K562 (cell line): ENCODE measurements at regions not wholly inside any gene's neighbourhood (a gene's known extent, or its start where the extent isn't known, plus 50 kb on each side); places are given as distances from the start of the nearest gene placed in this dataset.

Experiments used
- ATAC-seq: fragments of 200-7000 bp; cut with Tn5 transposase; 3 replicates; pipeline ENCODE4 v1.9.1; 2020; ENCODE audit warnings: moderate library complexity
- BruUV-seq: library from RNA; stranded (reverse); fragments of 400-500 nt; replicated peaks from 2 replicates; lab custom pipeline; 2021; lab: Mats Ljungman, UMichigan
- CTCF ChIA-PET: fragments of 300-600 bp; formaldehyde crosslinking; extraction: SDS; loops from one replicate; lab custom pipeline; 2021; ENCODE audit warnings: low intra/inter-chr PET ratio; lab: Yijun Ruan, JAX
- POLR2A ChIA-PET: fragments of 300-600, 350-650 bp; sonication (Branson Sonifier 250); formaldehyde crosslinking; extraction: SDS; loops from one replicate; lab custom pipeline; 2021; ENCODE audit warnings: antibody characterized with exemption, inconsistent platforms; lab: Yijun Ruan, JAX
- DNase-seq, 4 experiments: peaks; one replicate each; pipeline versions ENCODE4 v3.0.0 to v3.0.0-alpha.2; 2011 to 2018; ENCODE audit warnings: low spot score in 3 of 4, mixed read lengths in 3 of 4; ENCODE audit errors: extremely low read depth in 1 of 4
- FAIRE-seq: peaks from 2 replicates; lab custom pipeline; 2011; peaks lifted over from hg19 to GRCh38; lab: Jason Lieb, UNC
- H2AFZ ChIP-seq: 2 replicates; pipeline ENCODE4 v1.6.0; 2011; ENCODE audit warnings: low read depth, low read length, control low read depth, inconsistent platforms
- H3K27ac ChIP-seq: fragments of 200-600 bp; 3 replicates; pipeline ENCODE4 v1.8.0; 2011; ENCODE audit warnings: low read depth, mild to moderate bottlenecking, control low read depth, inconsistent platforms, low read length, moderate library complexity, mixed read lengths; ENCODE audit errors: extremely low read depth
- H3K27me3 ChIP-seq, 2 experiments: fragments of 300-600 bp in 1 of 2; 2 replicates in 1 of 2; 3 replicates in 1 of 2; pipeline versions ENCODE4 v1.6.0 to v1.8.0; 2011; ENCODE audit warnings: inconsistent platforms in 2 of 2, low read length in 2 of 2, mild to moderate bottlenecking in 1 of 2, mixed read lengths in 1 of 2, moderate library complexity in 1 of 2; ENCODE audit not compliant: control insufficient read depth in 2 of 2, insufficient read depth in 2 of 2
- H3K36me3 ChIP-seq: fragments of 300-600 bp; 3 replicates; pipeline ENCODE4 v1.8.0; 2011; ENCODE audit warnings: mild to moderate bottlenecking, low read length, inconsistent platforms; ENCODE audit not compliant: control insufficient read depth, insufficient read depth
- H3K4me1 ChIP-seq, 2 experiments: fragments of 200-600 bp in 1 of 2; replicated peaks in 1 of 2; 2 replicates in 1 of 2; 3 replicates in 1 of 2; pipeline versions ENCODE4 v1.5.1 to v1.8.0; 2011; ENCODE audit warnings: inconsistent platforms in 2 of 2, low read length in 2 of 2, mild to moderate bottlenecking in 1 of 2, mixed read lengths in 1 of 2, moderate library complexity in 1 of 2; ENCODE audit not compliant: control insufficient read depth in 2 of 2, insufficient read depth in 2 of 2
- H3K4me2 ChIP-seq: 2 replicates; pipeline ENCODE4 v1.6.1; 2011; ENCODE audit warnings: low read length, control low read depth, inconsistent platforms, mixed read lengths; ENCODE audit not compliant: insufficient read depth
- H3K4me3 ChIP-seq: fragments of 200-600 bp; sonication (generic), shearing (Covaris generic); 2 replicates; pipeline ENCODE4 v1.5.1; 2016; ENCODE audit warnings: control low read depth, inconsistent platforms
- H3K79me2 ChIP-seq: fragments of 200-600 bp; 3 replicates; pipeline ENCODE4 v1.8.0; 2011; ENCODE audit warnings: low read length, inconsistent platforms; ENCODE audit not compliant: control insufficient read depth, insufficient read depth
- H3K9ac ChIP-seq, 2 experiments: 2 replicates each; pipeline versions ENCODE4 v1.6.0 to v1.6.1; 2011; ENCODE audit warnings: low read depth in 2 of 2, low read length in 2 of 2, control low read depth in 1 of 2, inconsistent platforms in 1 of 2, mild to moderate bottlenecking in 1 of 2, mixed read lengths in 1 of 2; ENCODE audit not compliant: insufficient read depth in 1 of 2
- H3K9me1 ChIP-seq: one replicate; pipeline ENCODE4 v1.6.0; 2011; ENCODE audit warnings: inconsistent platforms, mild to moderate bottlenecking, low read length, moderate library complexity; ENCODE audit not compliant: control insufficient read depth, insufficient read depth
- H3K9me3 ChIP-seq: replicated peaks from 2 replicates; pipeline ENCODE4 v1.5.1; 2011; ENCODE audit warnings: low read depth, low read length, inconsistent platforms; ENCODE audit not compliant: control insufficient read depth, insufficient read depth
- H4K20me1 ChIP-seq: replicated peaks from 2 replicates; pipeline ENCODE4 v1.6.1; 2011; ENCODE audit warnings: low read length, inconsistent platforms, mixed read lengths; ENCODE audit not compliant: control insufficient read depth, insufficient read depth
- CCNT2 ChIP-seq: IDR thresholded peaks from 2 replicates; pipeline ENCODE4 v1.6.1; 2011; ENCODE audit warnings: borderline replicate concordance, low read depth, mild to moderate bottlenecking, moderate library complexity, mixed read lengths, low read length; ENCODE audit not compliant: insufficient read length; ENCODE audit errors: extremely low read depth
- CREBBP ChIP-seq: IDR thresholded peaks from one replicate; pipeline ENCODE4 v1.6.1; 2012; ENCODE audit warnings: low read depth, mild to moderate bottlenecking, control low read depth, inconsistent platforms, low read length
- HDAC1 ChIP-seq, 2 experiments: fragments of 450-650 bp; IDR thresholded peaks; 2 replicates each; pipeline ENCODE4 v1.6.1; 2016 to 2017; ENCODE audit warnings: inconsistent platforms in 1 of 2, mild to moderate bottlenecking in 1 of 2, moderate library complexity in 1 of 2
- KLF6 ChIP-seq: fragments of 250-450 bp; sonication (Bioruptor Pico); IDR thresholded peaks from 2 replicates; pipeline ENCODE4 v1.4.0; 2020; ENCODE audit warnings: mild to moderate bottlenecking, moderate library complexity, borderline replicate concordance
- MTA1 ChIP-seq: fragments of 450-650 bp; IDR thresholded peaks from 2 replicates; pipeline ENCODE4 v1.6.1; 2017; ENCODE audit warnings: borderline replicate concordance
- NELFE ChIP-seq: IDR thresholded peaks from 2 replicates; pipeline ENCODE4 v1.6.1; 2011; ENCODE audit warnings: mild to moderate bottlenecking; ENCODE audit not compliant: insufficient read depth, insufficient read length
- PRPF4 ChIP-seq: fragments of 200-400 bp; formaldehyde crosslinking; IDR thresholded peaks from one replicate; pipeline ENCODE4 v1.6.1; 2017; ENCODE audit warnings: low read length, low read depth, mild to moderate bottlenecking; ENCODE audit not compliant: insufficient read depth, poor library complexity, severe bottlenecking
- ZNF318 ChIP-seq, 2 experiments: fragments of 450-650 bp; IDR thresholded peaks; 2 replicates each; pipeline ENCODE4 v1.6.1; 2016; ENCODE audit warnings: mild to moderate bottlenecking in 2 of 2, borderline replicate concordance in 1 of 2, low read depth in 1 of 2, moderate library complexity in 1 of 2
- ZNF518B ChIP-seq: fragments of 250-450 bp; sonication (Bioruptor Pico); IDR thresholded peaks from 2 replicates; pipeline ENCODE4 v1.5.0; 2021; ENCODE audit warnings: mild to moderate bottlenecking, moderate library complexity
- WGBS: fragments of 100-300 bp; shearing (Covaris generic); methylation state at CpG from one replicate; pipeline ENCODE4 v1.1.6; 2016; ENCODE audit warnings: low coverage, mixed read lengths; ENCODE audit not compliant: insufficient coverage; ENCODE audit errors: missing lambda C conversion rate; 5-methylcytosine and 5-hydroxymethylcytosine counted together
- in situ Hi-C: fragments of 300-500 bp; cut with MboI; formaldehyde crosslinking; loops from 4 replicates; pipeline ENCODE4 v1.15.0; 2018; ENCODE audit warnings: inconsistent platforms, mixed read lengths
- intact Hi-C: fragments of 100-400 bp; cut with micrococcal nuclease; formaldehyde crosslinking; loops from 2 replicates; pipeline ENCODE4 v1.14.2; 2022

- TF ChIP-seq CCNT2 (no peak), CREBBP (no peak)
Observed at GRCh38 chr16:66298006-66298405, 68.5 kb upstream of the CDH5 start (continued).

- Histone ChIP-seq H3K4me1 (no peaks in the 10 kb centered on the region), H4K20me1 (no peaks in the 10 kb centered on the region), H3K9me1 (no peaks in the 10 kb centered on the region), H3K79me2 (no peaks in the 10 kb centered on the region), H3K9me3 (no peaks in the 10 kb centered on the region), H2AFZ (no peak overlapping the region), H3K9ac (no peak overlapping the region), H3K4me2 (no peak overlapping the region), H3K4me3 (no peak overlapping the region), H3K27ac (no peak overlapping the region), H3K36me3 (no peaks in the 10 kb centered on the region), H3K27me3 (peaks cover 0 to 4% of the 10 kb centered on the region in 2 experiments; a peak in 1 of 5 replicates)
- in situ Hi-C loops (no loop called here), intact Hi-C loops (no loop called here)
- CTCF ChIA-PET: no interaction called here
- DNase-seq (no peak), ATAC-seq (no peak), FAIRE-seq (no peak)
- 2% methylated on average over 5 of the region's 5 CpGs for WGBS
- no TSS peak for BruUV-seq
- POLR2A ChIA-PET: no interaction called here
- TF ChIP-seq HDAC1 (IDR thresholded peaks at IDR 0.05) (no peak), MTA1 (no peak), KLF6 (CRISPR knock-in tag) (no peak), ZNF518B (CRISPR knock-in tag) (no peak), ZNF318 (IDR thresholded peaks at IDR 0.05; ENCODE audit: borderline replicate concordance in 1 of 2, low read depth in 1 of 2) (no peak), PRPF4 (no peak), NELFE (no peak)
Observed at GRCh38 chr16:66296591-66296990, 69.9 kb upstream of the CDH5 start.
